Hepatocyte (in vitro differentiated cells): ENCODE measurements at regions not wholly inside any gene's neighbourhood (a gene's known extent, or its start where the extent isn't known, plus 50 kb on each side); places are given as distances from the start of the nearest gene placed in this dataset.

Source experiments
- DNase-seq: peaks from one replicate; pipeline ENCODE4 v3.0.0-alpha.2; 2016; ENCODE audit warnings: low spot score
- H2AFZ ChIP-seq: fragments of 200-600 bp; sonication (generic); 2 replicates; pipeline ENCODE4 v1.6.0; 2016; ENCODE audit warnings: antibody characterized with exemption, mild to moderate bottlenecking
- H3K27ac ChIP-seq: fragments of 200-600 bp; sonication (generic); 2 replicates; pipeline ENCODE4 v1.5.1; 2016; ENCODE audit warnings: mild to moderate bottlenecking
- H3K27me3 ChIP-seq: fragments of 200-600 bp; sonication (generic); 2 replicates; pipeline ENCODE4 v1.6.1; 2016
- H3K36me3 ChIP-seq: fragments of 200-600 bp; sonication (generic); replicated peaks from 2 replicates; pipeline ENCODE4 v1.5.1; 2016; ENCODE audit warnings: low read depth; ENCODE audit not compliant: insufficient read depth
- H3K4me1 ChIP-seq: fragments of 200-600 bp; sonication (generic); 2 replicates; pipeline ENCODE4 v1.5.1; 2016; ENCODE audit warnings: mild to moderate bottlenecking, moderate library complexity; ENCODE audit not compliant: insufficient read depth
- H3K4me2 ChIP-seq: fragments of 200-600 bp; sonication (generic); 2 replicates; pipeline ENCODE4 v1.6.0; 2016
- H3K4me3 ChIP-seq: fragments of 200-600 bp; sonication (generic); 2 replicates; pipeline ENCODE4 v1.5.1; 2016; ENCODE audit warnings: mild to moderate bottlenecking
- H3K79me2 ChIP-seq: fragments of 200-600 bp; sonication (generic); 2 replicates; pipeline ENCODE4 v1.6.0; 2017; ENCODE audit warnings: mild to moderate bottlenecking
- H3K9me2 ChIP-seq: fragments of 200-600 bp; sonication (generic); replicated peaks from 2 replicates; pipeline ENCODE4 v1.6.0; 2017; ENCODE audit warnings: mild to moderate bottlenecking; ENCODE audit not compliant: insufficient read depth
- H3K9me3 ChIP-seq: fragments of 200-600 bp; sonication (generic); 2 replicates; pipeline ENCODE4 v1.5.1; 2016; ENCODE audit warnings: low read depth, mild to moderate bottlenecking
- H4K20me1 ChIP-seq: fragments of 200-600 bp; sonication (generic); 2 replicates; pipeline ENCODE4 v1.6.0; 2016; ENCODE audit warnings: mild to moderate bottlenecking; ENCODE audit not compliant: insufficient read depth, poor library complexity, severe bottlenecking
- EZH2 ChIP-seq: fragments of 200-600 bp; sonication (generic); IDR thresholded peaks from 2 replicates; pipeline ENCODE4 v1.6.1; 2016; ENCODE audit warnings: antibody characterized with exemption, mild to moderate bottlenecking, borderline replicate concordance
- EZH2phosphoT487 ChIP-seq: fragments of 200-600 bp; sonication (generic); IDR thresholded peaks from one replicate; pipeline ENCODE4 v1.6.1; 2018; ENCODE audit warnings: antibody characterized with exemption, mild to moderate bottlenecking, low read depth, moderate library complexity; ENCODE audit not compliant: unreplicated experiment, severe bottlenecking
- WGBS: methylation state at CpG from one replicate; pipeline ENCODE4 v1.1.6; 2016; ENCODE audit warnings: low lambda C conversion rate; ENCODE audit errors: missing lambda C conversion rate; 5-methylcytosine and 5-hydroxymethylcytosine counted together
- TF ChIP-seq, protein P1 (sequence below): fragments of 200-600 bp; sonication (generic); IDR thresholded peaks from 2 replicates; pipeline ENCODE4 v1.5.1; 2016; ENCODE audit warnings: antibody characterized with exemption, mild to moderate bottlenecking; ENCODE audit not compliant: poor library complexity

DNA sequence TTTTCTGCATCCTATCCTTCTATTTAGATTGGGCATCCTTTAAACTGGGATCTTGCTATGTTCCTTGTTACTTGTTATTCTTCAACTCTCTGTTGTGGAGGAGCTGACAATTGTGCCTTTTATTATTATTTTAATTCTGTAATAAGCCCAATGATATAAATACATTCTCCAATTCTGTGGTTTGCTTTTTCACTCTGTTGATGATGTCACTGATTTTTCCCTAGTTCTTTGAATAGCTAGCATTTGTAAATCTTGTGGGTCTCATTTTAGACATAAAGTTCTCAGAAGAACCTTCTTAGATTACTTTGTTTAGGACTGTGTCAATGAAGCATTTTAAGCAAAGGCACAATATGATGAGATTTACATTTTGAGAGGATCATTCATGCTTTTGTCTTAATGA is 79.5 kb upstream of the SLC8A1 start:
- no peaks in the 10 kb centered on the region for H3K27me3 ChIP-seq
- H3K4me3 ChIP-seq = no peak overlapping the region
- H3K27ac ChIP-seq = no peak overlapping the region
- peaks cover 4% of the 10 kb centered on the region for H3K4me1 ChIP-seq
- H3K4me2 ChIP-seq = no peak overlapping the region
- H3K9me2 ChIP-seq = no peaks in the 10 kb centered on the region
- H3K79me2 ChIP-seq = no peaks in the 10 kb centered on the region
- no peak overlapping the region for H2AFZ ChIP-seq
- no peaks in the 10 kb centered on the region for H3K9me3 ChIP-seq
- TF ChIP-seq EZH2phosphoT487 = no peak
- no peak for TF ChIP-seq EZH2
- TF ChIP-seq, protein P1, sequence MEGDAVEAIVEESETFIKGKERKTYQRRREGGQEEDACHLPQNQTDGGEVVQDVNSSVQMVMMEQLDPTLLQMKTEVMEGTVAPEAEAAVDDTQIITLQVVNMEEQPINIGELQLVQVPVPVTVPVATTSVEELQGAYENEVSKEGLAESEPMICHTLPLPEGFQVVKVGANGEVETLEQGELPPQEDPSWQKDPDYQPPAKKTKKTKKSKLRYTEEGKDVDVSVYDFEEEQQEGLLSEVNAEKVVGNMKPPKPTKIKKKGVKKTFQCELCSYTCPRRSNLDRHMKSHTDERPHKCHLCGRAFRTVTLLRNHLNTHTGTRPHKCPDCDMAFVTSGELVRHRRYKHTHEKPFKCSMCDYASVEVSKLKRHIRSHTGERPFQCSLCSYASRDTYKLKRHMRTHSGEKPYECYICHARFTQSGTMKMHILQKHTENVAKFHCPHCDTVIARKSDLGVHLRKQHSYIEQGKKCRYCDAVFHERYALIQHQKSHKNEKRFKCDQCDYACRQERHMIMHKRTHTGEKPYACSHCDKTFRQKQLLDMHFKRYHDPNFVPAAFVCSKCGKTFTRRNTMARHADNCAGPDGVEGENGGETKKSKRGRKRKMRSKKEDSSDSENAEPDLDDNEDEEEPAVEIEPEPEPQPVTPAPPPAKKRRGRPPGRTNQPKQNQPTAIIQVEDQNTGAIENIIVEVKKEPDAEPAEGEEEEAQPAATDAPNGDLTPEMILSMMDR = no peak
- no peaks in the 10 kb centered on the region for H3K36me3 ChIP-seq
- H4K20me1 ChIP-seq = no peaks in the 10 kb centered on the region
- DNase-seq = no peak

DNA sequence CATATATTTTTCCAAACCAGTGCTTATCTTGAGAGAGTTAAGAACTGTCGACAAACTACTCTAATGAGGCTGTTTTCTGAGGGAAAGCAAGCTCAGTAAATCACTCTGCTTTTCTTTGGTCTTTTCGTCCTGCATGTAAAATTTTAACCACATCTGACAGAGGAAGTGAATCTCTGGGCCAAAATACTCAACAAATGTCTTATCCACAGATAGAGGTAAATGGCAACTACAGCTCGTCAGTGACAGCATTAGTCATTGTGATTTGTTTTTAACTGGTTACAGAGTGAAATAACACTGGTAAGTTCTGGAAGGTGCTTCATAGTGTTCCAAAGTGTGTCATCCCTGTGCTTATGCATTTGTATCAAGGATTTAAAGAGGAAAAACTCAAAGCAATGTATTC is 82.6 kb upstream of the SLC8A1 start:
- Histone ChIP-seq H3K79me2 (no peaks in the 10 kb centered on the region), H4K20me1 (no peaks in the 10 kb centered on the region), H2AFZ (no peak overlapping the region), H3K4me1 (peaks cover 4% of the 10 kb centered on the region), H3K9me3 (no peaks in the 10 kb centered on the region), H3K27ac (no peak overlapping the region), H3K9me2 (no peaks in the 10 kb centered on the region), H3K4me2 (no peak overlapping the region), H3K4me3 (no peak overlapping the region), H3K27me3 (no peaks in the 10 kb centered on the region), H3K36me3 (no peaks in the 10 kb centered on the region)
- 31% methylated on average over 3 of the region's 3 CpGs for WGBS
- DNase-seq = no peak
- TF ChIP-seq EZH2phosphoT487 = no peak
- TF ChIP-seq, protein P1 = no peak
- no peak for TF ChIP-seq EZH2

DNA sequence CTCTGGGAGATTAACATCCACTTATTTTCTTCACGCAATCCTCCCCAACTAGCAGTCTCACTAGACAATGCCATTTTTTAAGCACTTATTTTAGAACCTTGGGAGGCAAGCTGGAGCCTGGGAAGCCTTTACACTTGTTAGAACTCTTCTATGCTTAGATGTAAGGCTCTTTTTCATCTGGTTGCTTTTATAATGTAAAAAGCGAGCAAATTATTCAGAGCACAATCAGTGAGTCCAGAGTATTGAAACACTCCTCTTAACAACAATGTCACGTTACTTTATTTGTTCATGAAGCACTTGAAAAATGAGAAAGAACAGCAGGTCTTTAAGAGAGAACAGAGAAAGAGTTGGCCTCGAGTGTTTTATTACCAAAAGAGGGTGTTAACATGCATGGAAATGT is 84.1 kb upstream of the SLC8A1 start:
- Histone ChIP-seq H3K4me1 (peaks cover 4% of the 10 kb centered on the region), H3K4me2 (no peak overlapping the region), H3K36me3 (no peaks in the 10 kb centered on the region), H3K27ac (no peak overlapping the region), H3K27me3 (no peaks in the 10 kb centered on the region), H4K20me1 (no peaks in the 10 kb centered on the region), H3K9me2 (no peaks in the 10 kb centered on the region), H3K9me3 (no peaks in the 10 kb centered on the region), H3K4me3 (no peak overlapping the region), H2AFZ (no peak overlapping the region), H3K79me2 (no peaks in the 10 kb centered on the region)
- TF ChIP-seq, protein P1 = no peak
- no peak for TF ChIP-seq EZH2
- no peak for TF ChIP-seq EZH2phosphoT487
- 88% methylated on average over 4 of the region's 4 CpGs for WGBS
- DNase-seq = no peak

DNA sequence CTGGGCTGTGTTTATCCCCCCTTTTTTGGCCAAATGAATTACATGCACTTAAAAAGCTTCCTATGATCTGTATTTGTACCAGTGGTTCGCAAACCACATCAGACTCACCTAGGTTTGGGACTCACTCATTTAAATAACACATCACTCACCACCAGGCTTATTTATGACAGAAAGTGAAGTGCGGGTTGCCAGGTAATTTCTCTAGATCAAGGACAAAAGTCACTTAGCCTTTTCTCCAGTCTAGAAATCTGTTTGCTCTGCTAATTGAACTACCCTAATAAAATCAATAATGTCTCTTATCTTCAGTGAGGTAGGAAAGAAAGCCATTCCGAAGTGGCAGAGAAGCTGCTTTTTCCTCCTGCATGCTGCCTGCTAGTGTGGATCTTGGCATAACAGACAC is 88.1 kb upstream of the SLC8A1 start:
- Histone ChIP-seq H2AFZ (no peak overlapping the region), H3K27ac (no peak overlapping the region), H3K27me3 (no peaks in the 10 kb centered on the region), H3K4me1 (no peaks in the 10 kb centered on the region), H3K4me2 (no peak overlapping the region), H3K9me2 (no peaks in the 10 kb centered on the region), H3K4me3 (no peak overlapping the region), H3K9me3 (no peaks in the 10 kb centered on the region), H3K36me3 (no peaks in the 10 kb centered on the region), H3K79me2 (no peaks in the 10 kb centered on the region), H4K20me1 (no peaks in the 10 kb centered on the region)
- TF ChIP-seq, protein P1 = no peak
- TF ChIP-seq EZH2phosphoT487 = no peak
- TF ChIP-seq EZH2 = no peak
- DNase-seq = no peak
- 43% methylated on average over 3 of the region's 3 CpGs for WGBS
